WTC11 (cell line): ENCODE measurements at regions not wholly inside any gene's neighbourhood (a gene's known extent, or its start where the extent isn't known, plus 50 kb on each side); places are given as distances from the start of the nearest gene placed in this dataset.

Source experiments
- CREB1 ChIP-seq: sonication (generic); formaldehyde crosslinking; IDR thresholded peaks from 2 replicates; pipeline ENCODE4 v1.8.0; 2023; ENCODE audit warnings: mild to moderate bottlenecking, missing genetic modification reagents
- CTCF ChIP-seq: fragments of 200-600 bp; IDR thresholded peaks from 2 replicates; pipeline ENCODE4 v1.8.0; 2022; ENCODE audit warnings: antibody characterized with exemption
- FOXJ3 ChIP-seq: sonication (generic); formaldehyde crosslinking; IDR thresholded peaks from 2 replicates; pipeline ENCODE4 v1.9.0; 2021; ENCODE audit warnings: missing genetic modification reagents, mild to moderate bottlenecking, borderline replicate concordance
- FOXK1 ChIP-seq: sonication (generic); formaldehyde crosslinking; IDR thresholded peaks from 2 replicates; pipeline ENCODE4 v1.8.0; 2022; ENCODE audit warnings: mild to moderate bottlenecking, moderate library complexity, missing genetic modification reagents
- MYBL2 ChIP-seq: sonication (generic); formaldehyde crosslinking; IDR thresholded peaks from 2 replicates; pipeline ENCODE4 v1.8.1; 2023; ENCODE audit warnings: mild to moderate bottlenecking, moderate library complexity, missing genetic modification reagents
- ZNF232 ChIP-seq: sonication (generic); formaldehyde crosslinking; IDR thresholded peaks from 2 replicates; pipeline ENCODE4 v1.8.0; 2022; ENCODE audit warnings: mild to moderate bottlenecking, missing genetic modification reagents

GRCh38 chr6:100134297-100134696 lies 140.3 kb upstream of the MCHR2 start:
- TF ChIP-seq CTCF (no peak), CREB1 (CRISPR knock-in tag) (no peak), FOXJ3 (CRISPR knock-in tag) (no peak), FOXK1 (CRISPR knock-in tag) (no peak), MYBL2 (CRISPR knock-in tag) (no peak), ZNF232 (CRISPR knock-in tag) (no peak)
